ENCODE measurements at regions not wholly inside any gene's neighbourhood (a gene's known extent, or its start where the extent isn't known, plus 50 kb on each side); places are given as distances from the start of the nearest gene placed in this dataset.

GRCh38 chr6:139577763-139578604 is 203.5 kb upstream of the CITED2 start:
- TF ChIP-seq CTCF (IDR thresholded peaks at IDR 0.05) (no peak), POLR2A (IDR thresholded peaks at IDR 0.05) (no peak), POLR2AphosphoS5 (IDR thresholded peaks at IDR 0.05) (no peak), EP300 (IDR thresholded peaks at IDR 0.05) (no peak)
